MM.1S (cell line): ENCODE measurements at regions not wholly inside any gene's neighbourhood (a gene's known extent, or its start where the extent isn't known, plus 50 kb on each side); places are given as distances from the start of the nearest gene placed in this dataset.

Experiments used
- DNase-seq: peaks from one replicate; pipeline ENCODE4 v3.0.0-alpha.2; 2015
- H2AFZ ChIP-seq: fragments of 300-600 bp; sonication (generic); 2 replicates; pipeline ENCODE4 v1.6.0; 2016; ENCODE audit warnings: antibody characterized with exemption, low read length
- H3F3A ChIP-seq: fragments of 300-600 bp; sonication (generic); 2 replicates; pipeline ENCODE4 v1.6.1; 2016; ENCODE audit warnings: mild to moderate bottlenecking, antibody characterized with exemption, low read length, moderate library complexity, mixed read lengths; ENCODE audit not compliant: insufficient read depth
- H3K27ac ChIP-seq: fragments of 300-600 bp; sonication (generic); 2 replicates; pipeline ENCODE4 v1.5.1; 2016; ENCODE audit warnings: mild to moderate bottlenecking, low read length
- H3K27me3 ChIP-seq: fragments of 300-600 bp; sonication (generic); replicated peaks from 2 replicates; pipeline ENCODE4 v1.6.0; 2016; ENCODE audit warnings: low read length; ENCODE audit not compliant: insufficient read depth
- H3K36me3 ChIP-seq: fragments of 300-600 bp; sonication (generic); replicated peaks from 2 replicates; pipeline ENCODE4 v1.6.1; 2016; ENCODE audit warnings: mild to moderate bottlenecking, low read length, mixed read lengths; ENCODE audit not compliant: insufficient read depth
- H3K4me1 ChIP-seq: fragments of 300-600 bp; sonication (generic); 2 replicates; pipeline ENCODE4 v1.6.1; 2016; ENCODE audit warnings: low read length, mixed read lengths
- H3K4me2 ChIP-seq: fragments of 300-600 bp; sonication (generic); 2 replicates; pipeline ENCODE4 v1.6.0; 2016; ENCODE audit warnings: low read depth, low read length
- H3K4me3 ChIP-seq: fragments of 300-600 bp; sonication (generic); 2 replicates; pipeline ENCODE4 v1.5.1; 2016; ENCODE audit warnings: low read length, mixed read lengths
- H3K79me2 ChIP-seq: fragments of 300-600 bp; sonication (generic); 2 replicates; pipeline ENCODE4 v1.6.1; 2016; ENCODE audit warnings: mixed run types, low read length, mixed read lengths
- H3K9ac ChIP-seq: fragments of 300-600 bp; sonication (generic); 2 replicates; pipeline ENCODE4 v1.6.1; 2016; ENCODE audit warnings: low read length, mixed read lengths
- H3K9me2 ChIP-seq: fragments of 300-600 bp; sonication (generic); replicated peaks from 2 replicates; pipeline ENCODE4 v1.6.1; 2016; ENCODE audit warnings: mild to moderate bottlenecking, low read length, mixed read lengths; ENCODE audit not compliant: insufficient read depth
- H3K9me3 ChIP-seq: fragments of 300-600 bp; sonication (generic); replicated peaks from 2 replicates; pipeline ENCODE4 v1.6.1; 2016; ENCODE audit warnings: mild to moderate bottlenecking, low read length, mixed read lengths; ENCODE audit not compliant: insufficient read depth
- H4K20me1 ChIP-seq: fragments of 300-600 bp; sonication (generic); 2 replicates; pipeline ENCODE4 v1.6.1; 2016; ENCODE audit warnings: mild to moderate bottlenecking, low read length, moderate library complexity, mixed read lengths; ENCODE audit not compliant: insufficient read depth
- CTCF ChIP-seq: fragments of 300-600 bp; sonication (generic); IDR thresholded peaks from 2 replicates; pipeline ENCODE4 v1.5.1; 2016; ENCODE audit warnings: antibody characterized with exemption, low read length, mixed read lengths
- EZH2 ChIP-seq: fragments of 300-600 bp; sonication (generic); optimal IDR thresholded peaks from 2 replicates; pipeline ENCODE3; 2017; ENCODE audit warnings: low read depth, mild to moderate bottlenecking, antibody characterized with exemption, low read length, mixed read lengths
- EZH2phosphoT487 ChIP-seq: fragments of 300-600 bp; sonication (generic); IDR thresholded peaks from 2 replicates; pipeline ENCODE4 v1.6.1; 2018; ENCODE audit warnings: antibody characterized with exemption, low read length

GRCh38 chr6:2611092-2611491 is 139.6 kb downstream of the MYLK4 start:
- Histone ChIP-seq H2AFZ (no peak overlapping the region), H3K79me2 (no peaks in the 10 kb centered on the region), H3K9me3 (no peaks in the 10 kb centered on the region), H3K4me1 (no peaks in the 10 kb centered on the region), H3K4me3 (no peak overlapping the region), H3K27me3 (no peaks in the 10 kb centered on the region; the same call in 1 of the 2 replicates), H3K4me2 (no peak overlapping the region), H4K20me1 (no peaks in the 10 kb centered on the region), H3K27ac (no peak overlapping the region), H3K9me2 (no peaks in the 10 kb centered on the region), H3K36me3 (no peaks in the 10 kb centered on the region), H3F3A (no peaks in the 10 kb centered on the region), H3K9ac (no peak overlapping the region)
- DNase-seq = no peak
- no peak for TF ChIP-seq EZH2phosphoT487
- TF ChIP-seq EZH2 = no peak
- TF ChIP-seq CTCF = no peak

DNA sequence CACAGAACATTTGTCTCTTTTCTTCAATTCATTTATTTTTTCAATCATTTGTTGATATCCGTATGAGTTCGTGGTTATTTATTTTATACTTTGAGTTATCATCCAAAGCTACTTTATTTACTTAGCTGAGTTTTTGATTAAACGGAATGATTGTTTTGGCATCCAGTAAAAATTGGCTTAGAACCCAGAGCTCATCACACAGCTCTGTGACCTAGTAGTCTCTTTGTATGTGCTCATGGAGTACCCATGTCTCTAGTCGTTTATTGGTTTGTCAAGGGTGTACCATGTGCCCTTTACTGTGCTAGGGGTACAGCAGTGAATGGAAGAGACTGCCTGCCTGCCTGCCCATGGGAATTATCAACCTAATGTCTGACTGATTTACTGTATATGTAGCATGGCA is 142.2 kb downstream of the MYLK4 start:
- Histone ChIP-seq H3K4me3 (no peak overlapping the region), H3K4me2 (no peak overlapping the region), H3K9ac (no peak overlapping the region), H3F3A (no peaks in the 10 kb centered on the region), H3K36me3 (no peaks in the 10 kb centered on the region), H3K27me3 (no peaks in the 10 kb centered on the region), H3K79me2 (no peaks in the 10 kb centered on the region), H3K4me1 (no peaks in the 10 kb centered on the region), H3K9me2 (no peaks in the 10 kb centered on the region), H2AFZ (no peak overlapping the region), H3K27ac (no peak overlapping the region), H3K9me3 (no peaks in the 10 kb centered on the region), H4K20me1 (no peaks in the 10 kb centered on the region)
- TF ChIP-seq CTCF (no peak), EZH2 (no peak), EZH2phosphoT487 (no peak)
- no peak for DNase-seq

- Histone ChIP-seq H3K79me2 (no peaks in the 10 kb centered on the region), H3K9ac (no peak overlapping the region), H3K27me3 (no peaks in the 10 kb centered on the region), H3K9me2 (no peaks in the 10 kb centered on the region), H3K36me3 (no peaks in the 10 kb centered on the region), H3F3A (no peaks in the 10 kb centered on the region), H3K27ac (no peak overlapping the region), H2AFZ (no peak overlapping the region), H3K9me3 (no peaks in the 10 kb centered on the region), H3K4me1 (no peaks in the 10 kb centered on the region), H3K4me2 (no peak overlapping the region), H4K20me1 (no peaks in the 10 kb centered on the region; the same call in 1 of the 2 replicates), H3K4me3 (no peak overlapping the region)
- no peak for DNase-seq
- TF ChIP-seq CTCF = no peak
- no peak for TF ChIP-seq EZH2phosphoT487
- no peak for TF ChIP-seq EZH2
Observed at GRCh38 chr6:2600363-2600762, 150.4 kb downstream of the MYLK4 start.

DNA sequence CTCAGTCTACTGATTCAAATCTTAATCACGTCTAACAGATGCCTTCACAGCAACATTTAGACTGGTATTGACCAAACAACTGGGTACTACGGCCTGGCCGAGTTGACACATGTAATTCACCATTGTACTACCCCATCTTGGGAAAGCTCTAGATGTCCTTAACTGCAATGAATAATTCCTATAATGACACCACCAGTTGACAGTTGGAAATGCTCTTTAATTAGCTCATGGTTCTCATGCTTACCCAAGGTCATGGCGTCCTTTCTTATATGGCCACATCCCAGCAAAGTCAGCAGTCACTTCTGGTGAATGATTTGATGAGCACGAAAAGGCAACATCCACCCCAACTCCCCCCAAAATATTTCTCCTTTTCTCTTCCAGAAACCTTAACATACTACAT is 150.9 kb downstream of the MYLK4 start:
- Histone ChIP-seq H3K4me3 (no peak overlapping the region), H3K27ac (no peak overlapping the region), H3K79me2 (no peaks in the 10 kb centered on the region), H3K4me1 (no peaks in the 10 kb centered on the region), H3K9ac (no peak overlapping the region), H3K9me2 (no peaks in the 10 kb centered on the region), H3F3A (no peaks in the 10 kb centered on the region), H3K27me3 (no peaks in the 10 kb centered on the region), H2AFZ (no peak overlapping the region), H3K36me3 (no peaks in the 10 kb centered on the region), H3K9me3 (no peaks in the 10 kb centered on the region), H4K20me1 (no peaks in the 10 kb centered on the region; the same call in 1 of the 2 replicates), H3K4me2 (no peak overlapping the region)
- DNase-seq = no peak
- no peak for TF ChIP-seq EZH2
